Mucosa of descending colon (tissue), 3 donors: ENCODE measurements at regions not wholly inside any gene's neighbourhood (a gene's known extent, or its start where the extent isn't known, plus 50 kb on each side); places are given as distances from the start of the nearest gene placed in this dataset.

Experiments used
- ATAC-seq: fragments of 200-7000 bp; cut with Tn5 transposase; one replicate; pipeline ENCODE4 v1.9.1; 2020; ENCODE audit warnings: mild to moderate bottlenecking, moderate library complexity
- DNase-seq, 3 donors: peaks; one replicate each; pipeline ENCODE4 v3.0.0-alpha.2; 2020
- H3K36me3 ChIP-seq: fragments of 200-600 bp; one replicate; pipeline ENCODE4 v1.8.0; 2021; ENCODE audit warnings: low read depth, mild to moderate bottlenecking
- H3K4me1 ChIP-seq: fragments of 200-600 bp; one replicate; pipeline ENCODE4 v1.8.0; 2021; ENCODE audit warnings: low read depth, mild to moderate bottlenecking
- H3K4me3 ChIP-seq: fragments of 200-600 bp; one replicate; pipeline ENCODE4 v1.8.0; 2021; ENCODE audit warnings: mild to moderate bottlenecking
- H3K9me3 ChIP-seq: fragments of 200-600 bp; one replicate; pipeline ENCODE4 v1.8.0; 2021; ENCODE audit warnings: mild to moderate bottlenecking
- CTCF ChIP-seq: fragments of 200-600 bp; IDR thresholded peaks from one replicate; pipeline ENCODE4 v1.8.0; 2022; ENCODE audit warnings: antibody characterized with exemption, mild to moderate bottlenecking
- intact Hi-C, 2 donors: fragments of 100-400 bp; cut with DNase I in 1 of 2; cut with micrococcal nuclease in 1 of 2; formaldehyde crosslinking; loops; one replicate each; pipeline versions ENCODE4 v1.11.0 to v1.11.1; 2022; cut with DNase I, micrococcal nuclease
- donor health status: DM: no; HTN: no; CAD: no; lungs with moderate emphysema.
- donor health status: DM: no; HTN: no; CAD: no.
- donor health status: DM: no; HTN: yes; CAD: no.

GRCh38 chr3:30114918-30115317 is 491.5 kb upstream of the TGFBR2 start:
- intact Hi-C loops, result loop anchor here (5.0 to 10.0 kb wide), 4 partner anchors 73 to 580 kb away; no protein-coding TSS in a partner anchor
- no peak overlapping the region for H3K4me3 ChIP-seq
- H3K36me3 ChIP-seq, result no peaks in the 10 kb centered on the region
- H3K4me1 ChIP-seq, result peaks cover 6% of the 10 kb centered on the region
- no peak for TF ChIP-seq CTCF
- H3K9me3 ChIP-seq, result no peaks in the 10 kb centered on the region
- ATAC-seq, result peak; percentile 54
- no peak for DNase-seq

GRCh38 chr3:30122359-30122758 is 484.0 kb upstream of the TGFBR2 start:
- DNase-seq (no peak), ATAC-seq (no peak)
- Histone ChIP-seq H3K9me3 (no peaks in the 10 kb centered on the region), H3K4me3 (no peak overlapping the region), H3K4me1 (no peaks in the 10 kb centered on the region), H3K36me3 (no peaks in the 10 kb centered on the region)
- intact Hi-C loops, result no loop called here
- TF ChIP-seq CTCF, result no peak

GRCh38 chr3:30123224-30123623 is 483.2 kb upstream of the TGFBR2 start:
- Histone ChIP-seq H3K36me3 (no peaks in the 10 kb centered on the region), H3K4me1 (no peaks in the 10 kb centered on the region), H3K4me3 (no peak overlapping the region), H3K9me3 (no peaks in the 10 kb centered on the region)
- intact Hi-C loops, result no loop called here
- ATAC-seq (no peak), DNase-seq (no peak)
- TF ChIP-seq CTCF, result no peak

DNA sequence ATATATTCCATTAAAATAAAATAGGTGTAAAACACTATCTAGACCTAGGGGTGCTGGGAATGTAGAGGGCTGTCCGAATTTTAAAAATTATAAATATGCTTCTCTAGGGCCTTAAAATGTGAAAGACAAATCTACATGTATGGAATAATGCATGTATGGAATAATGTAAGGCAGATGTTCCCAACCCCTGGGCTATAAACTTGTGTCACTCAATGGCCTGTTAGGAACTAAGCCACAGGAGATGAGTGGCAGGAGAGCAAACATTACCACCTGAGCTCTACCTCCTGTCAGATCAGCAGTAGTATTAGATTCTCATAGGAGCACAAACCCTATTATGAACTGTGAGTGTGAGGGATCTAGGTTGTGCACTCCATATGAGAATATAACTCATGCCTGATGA is 482.6 kb upstream of the TGFBR2 start:
- ATAC-seq (no peak), DNase-seq (no peak)
- intact Hi-C loops, result no loop called here
- no peaks in the 10 kb centered on the region for H3K4me1 ChIP-seq
- H3K36me3 ChIP-seq, result no peaks in the 10 kb centered on the region
- no peaks in the 10 kb centered on the region for H3K9me3 ChIP-seq
- H3K4me3 ChIP-seq, result no peak overlapping the region
- no peak for TF ChIP-seq CTCF

DNA sequence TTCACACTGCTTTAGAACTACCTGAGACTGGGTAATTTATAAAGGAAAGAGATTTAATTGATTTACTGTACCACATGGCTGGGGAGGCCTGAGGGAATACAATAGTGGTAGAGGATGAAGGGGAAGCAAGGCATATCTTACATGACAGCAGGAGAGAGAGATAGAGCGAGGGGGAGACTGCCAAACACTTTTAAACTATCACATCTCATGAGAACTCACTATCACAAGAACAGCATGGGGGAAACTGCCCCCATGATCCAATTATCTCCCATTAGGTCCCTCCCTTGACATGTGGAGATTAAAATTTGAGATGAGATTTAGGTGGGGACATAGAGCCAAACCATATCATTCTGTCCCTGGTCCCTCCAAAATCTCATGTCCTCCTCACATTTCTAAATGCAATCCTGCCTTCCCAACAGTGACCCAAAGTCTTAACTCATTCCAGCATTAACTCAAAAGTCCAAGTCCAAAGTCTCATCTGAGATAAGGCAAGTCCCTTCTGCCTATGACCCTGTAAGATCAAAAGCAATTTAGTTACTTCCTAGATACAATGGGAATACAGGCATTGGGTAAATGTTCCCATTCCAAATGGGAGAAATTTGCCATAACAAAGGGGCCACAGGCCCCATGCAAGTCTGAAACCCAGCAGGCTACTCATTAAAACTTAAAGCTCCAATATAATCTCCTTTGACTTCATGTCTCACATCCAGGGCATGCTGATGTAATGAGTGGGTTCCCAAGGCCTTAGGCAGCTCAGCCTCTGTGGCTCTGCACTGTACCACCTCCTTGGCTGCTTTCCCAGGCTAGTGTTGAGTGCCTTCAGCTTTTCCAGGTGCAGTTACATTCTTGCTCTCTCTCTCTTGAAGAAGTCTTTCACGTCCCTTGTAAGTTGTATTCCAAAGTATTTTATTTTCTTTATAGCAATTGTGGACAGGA is 481.7 kb upstream of the TGFBR2 start:
- H3K9me3 ChIP-seq, result no peaks in the 10 kb centered on the region

More for the DNA sequence above, 481.7 kb upstream of the TGFBR2 start:
- Histone ChIP-seq H3K4me3 (no peak overlapping the region), H3K36me3 (no peaks in the 10 kb centered on the region), H3K4me1 (no peaks in the 10 kb centered on the region)
- ATAC-seq (no peak), DNase-seq (peak in 1 of 3 donors; percentile 19)
- intact Hi-C loops, result no loop called here
- no peak for TF ChIP-seq CTCF
